A673 (cell line): ENCODE measurements at regions not wholly inside any gene's neighbourhood (a gene's known extent, or its start where the extent isn't known, plus 50 kb on each side); places are given as distances from the start of the nearest gene placed in this dataset.

Source experiments
- CTCF ChIP-seq: fragments of 300-800, 200-600 bp; sonication (generic); conservative IDR thresholded peaks from 2 replicates; pipeline ENCODE4 v1.5.1; 2017; ENCODE audit warnings: low read depth, mild to moderate bottlenecking, antibody characterized with exemption, low read length, moderate library complexity, mixed read lengths
- EZH2 ChIP-seq: fragments of 200-600 bp; sonication (generic); IDR thresholded peaks from 2 replicates; pipeline ENCODE4 v1.6.1; 2017; ENCODE audit warnings: borderline replicate concordance, low read depth, mild to moderate bottlenecking, mixed read lengths, antibody characterized with exemption, low read length; ENCODE audit not compliant: poor library complexity, severe bottlenecking

GRCh38 chr3:6709178-6709577 is 151.7 kb upstream of the GRM7 start:
- TF ChIP-seq CTCF (no peak), EZH2 (no peak)
